GM18868 (cell line): ENCODE measurements at regions not wholly inside any gene's neighbourhood (a gene's known extent, or its start where the extent isn't known, plus 50 kb on each side); places are given as distances from the start of the nearest gene placed in this dataset.
"Not testable (repeated sequence)": the region's sequence is repeated elsewhere in the genome, so short reads cannot be mapped to it uniquely, and the experiment has no call there.

Experiments
- ATAC-seq: cut with Tn5 transposase; IDR thresholded peaks from one replicate; pipeline ENCODE4 v1.9.1; 2021; ENCODE audit warnings: mild to moderate bottlenecking, moderate library complexity; ENCODE audit not compliant: unreplicated experiment

- ATAC-seq: no peak
Observed at GRCh38 chr10:64635906-64636305, 1114.7 kb downstream of the REEP3 start.

- no peak for ATAC-seq
Observed at GRCh38 chr10:64636461-64636860, 1115.3 kb downstream of the REEP3 start.

- no peak for ATAC-seq
Observed at GRCh38 chr10:64637939-64638338, 1116.7 kb downstream of the REEP3 start.

- ATAC-seq: peak; percentile 86
Observed at GRCh38 chr10:64648915-64649314, 1127.7 kb downstream of the REEP3 start.

GRCh38 chr10:64658528-64658927 lies 1137.3 kb downstream of the REEP3 start:
- no peak for ATAC-seq

GRCh38 chr10:64659311-64659710 lies 1138.1 kb downstream of the REEP3 start:
- ATAC-seq: no peak

GRCh38 chr10:64682043-64682442 lies 1160.8 kb downstream of the REEP3 start:
- no peak for ATAC-seq

GRCh38 chr10:64690194-64690593 lies 1169.0 kb downstream of the REEP3 start:
- ATAC-seq: no peak

- ATAC-seq: no peak
Observed at GRCh38 chr10:64699244-64699643, 1178.0 kb downstream of the REEP3 start.

- ATAC-seq: not testable (repeated sequence)
Observed at GRCh38 chr10:64702086-64702485, 1180.9 kb downstream of the REEP3 start.

GRCh38 chr10:64708884-64709681 lies 1187.9 kb downstream of the REEP3 start:
- no peak for ATAC-seq

- no peak for ATAC-seq
Observed at GRCh38 chr10:64726466-64726865, 1205.3 kb downstream of the REEP3 start.

- ATAC-seq: no peak
Observed at GRCh38 chr10:64731016-64731415, 1209.8 kb downstream of the REEP3 start.

- no peak for ATAC-seq
Observed at GRCh38 chr10:64732372-64732957, 1211.3 kb downstream of the REEP3 start.

- ATAC-seq: peak; percentile 69
Observed at GRCh38 chr10:64733980-64734379, 1212.8 kb downstream of the REEP3 start.

- no peak for ATAC-seq
Observed at GRCh38 chr10:64738462-64738861, 1217.3 kb downstream of the REEP3 start.

- ATAC-seq: no peak
Observed at GRCh38 chr10:64745565-64745964, 1224.4 kb downstream of the REEP3 start.

- no peak for ATAC-seq
Observed at GRCh38 chr10:64750672-64751071, 1229.5 kb downstream of the REEP3 start.

- ATAC-seq: no peak
Observed at GRCh38 chr10:64753516-64753915, 1232.3 kb downstream of the REEP3 start.

GRCh38 chr10:64760371-64760770 lies 1239.2 kb downstream of the REEP3 start:
- no peak for ATAC-seq

GRCh38 chr10:64762861-64763260 lies 1241.7 kb downstream of the REEP3 start:
- ATAC-seq: no peak

GRCh38 chr10:64765498-64765897 lies 1244.3 kb downstream of the REEP3 start:
- no peak for ATAC-seq
